ENCODE measurements at regions not wholly inside any gene's neighbourhood (a gene's known extent, or its start where the extent isn't known, plus 50 kb on each side); places are given as distances from the start of the nearest gene placed in this dataset.

DNA sequence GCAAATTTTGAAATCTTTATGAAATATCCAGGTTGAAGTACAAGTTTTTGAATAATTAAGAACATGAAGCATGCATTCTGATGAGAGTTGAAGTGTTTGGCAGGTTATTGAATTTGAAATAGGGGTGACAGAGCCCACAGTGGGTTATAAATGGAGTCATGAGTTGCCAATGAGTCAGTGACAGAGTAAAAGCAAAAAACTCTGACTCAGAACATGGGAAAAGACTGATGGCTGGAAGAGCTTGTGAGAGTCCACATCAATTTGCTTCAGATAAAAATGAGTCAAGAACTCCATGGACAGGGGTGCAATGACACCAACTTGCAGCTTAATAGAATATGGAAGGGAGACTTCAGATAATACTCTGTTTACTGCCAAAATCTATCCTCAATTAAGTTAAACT lies 105.3 kb downstream of the SLC6A15 start:
- no peak for DNase-seq

DNA sequence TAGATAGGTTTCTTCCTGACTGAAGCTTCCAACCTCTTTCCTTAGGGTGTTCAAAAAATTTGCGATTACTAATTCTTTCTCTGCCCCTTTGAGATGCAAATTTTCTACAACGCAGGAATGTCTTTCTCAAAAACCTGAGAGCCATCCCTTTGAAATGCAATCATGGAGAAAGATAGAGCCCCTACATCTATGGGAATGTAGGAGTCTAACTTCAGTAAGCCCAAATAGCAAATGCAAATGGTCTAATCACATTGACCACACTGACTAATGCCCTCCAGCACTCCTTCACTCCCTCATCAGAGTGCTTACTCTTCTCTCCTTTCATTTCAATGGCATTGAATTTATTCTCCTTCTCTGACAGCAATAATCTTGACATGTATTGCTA lies 107.1 kb downstream of the SLC6A15 start:
- DNase-seq: no peak

DNA sequence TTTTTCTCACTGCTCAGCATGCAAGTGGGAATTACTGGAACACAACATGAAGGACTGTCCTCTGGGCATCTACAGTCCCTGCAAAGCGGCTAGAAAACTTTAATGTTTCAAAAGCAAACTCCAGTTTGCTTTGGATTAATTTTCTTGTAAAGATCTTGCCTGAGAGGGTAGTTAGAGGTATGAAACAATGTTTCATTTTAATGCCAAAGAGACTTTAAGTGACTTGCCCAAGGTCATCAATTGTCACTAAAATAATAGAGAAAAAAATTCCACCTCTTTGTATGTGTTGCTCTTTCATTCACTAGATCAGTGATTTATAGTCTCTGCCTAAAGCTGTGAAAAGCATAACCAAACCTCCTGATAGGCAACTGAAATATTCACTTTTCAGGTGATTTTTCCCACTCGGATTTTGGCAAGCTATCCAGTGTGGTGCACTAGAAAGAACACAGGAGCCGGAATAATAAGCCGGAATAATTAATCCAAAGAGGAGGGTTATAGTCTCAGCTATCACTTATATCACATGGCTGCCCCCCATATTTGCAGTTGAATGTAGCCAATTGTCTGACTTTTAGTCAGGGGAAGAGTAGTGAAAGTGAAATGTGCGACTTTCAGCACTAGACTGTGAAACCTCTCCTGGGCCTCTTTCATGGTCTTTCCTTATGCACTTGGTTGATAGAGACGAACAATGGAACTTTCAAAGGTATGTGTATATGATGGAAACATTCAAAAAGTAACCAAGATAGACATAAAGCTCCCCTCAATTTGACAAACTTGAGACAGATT lies 107.7 kb downstream of the SLC6A15 start:
- no peak for DNase-seq

DNA sequence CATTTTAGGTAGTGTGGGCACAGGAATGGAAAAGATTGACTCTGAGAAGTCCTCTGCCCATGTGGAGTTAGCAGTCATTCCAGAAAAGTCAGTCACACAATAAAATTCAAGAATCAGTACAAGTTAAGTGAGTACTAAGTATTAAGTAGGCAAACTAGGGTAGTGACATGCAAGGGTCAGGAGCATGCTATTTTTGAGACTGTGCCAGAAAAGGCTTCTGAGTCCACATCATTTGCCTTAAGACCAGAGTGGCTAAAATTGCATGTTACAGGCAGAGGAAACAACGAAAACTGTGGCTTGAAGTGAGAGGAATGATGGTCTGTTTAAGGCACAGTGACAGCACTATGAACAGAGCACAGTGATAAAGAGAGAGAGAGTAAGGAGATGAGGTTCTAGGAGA lies 108.9 kb downstream of the SLC6A15 start:
- DNase-seq: no peak

DNA sequence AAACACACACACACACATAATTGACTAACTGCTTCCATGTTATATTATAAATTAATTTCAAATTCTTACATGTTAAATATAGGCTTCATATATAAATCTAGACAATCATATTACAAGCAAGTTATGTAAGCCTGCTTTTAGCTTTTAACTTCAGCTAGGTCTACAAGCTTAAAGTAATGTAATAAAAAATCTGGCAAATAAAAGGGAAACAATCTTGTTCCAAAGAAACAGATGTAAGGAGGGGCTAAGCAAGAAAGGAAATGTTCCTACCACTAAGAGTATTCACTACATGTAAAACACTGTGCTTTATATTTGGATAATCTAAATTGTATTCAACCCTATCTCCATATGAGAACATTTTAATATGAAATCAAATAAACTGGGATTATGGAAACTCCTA lies 110.4 kb downstream of the SLC6A15 start:
- DNase-seq: no peak

DNA sequence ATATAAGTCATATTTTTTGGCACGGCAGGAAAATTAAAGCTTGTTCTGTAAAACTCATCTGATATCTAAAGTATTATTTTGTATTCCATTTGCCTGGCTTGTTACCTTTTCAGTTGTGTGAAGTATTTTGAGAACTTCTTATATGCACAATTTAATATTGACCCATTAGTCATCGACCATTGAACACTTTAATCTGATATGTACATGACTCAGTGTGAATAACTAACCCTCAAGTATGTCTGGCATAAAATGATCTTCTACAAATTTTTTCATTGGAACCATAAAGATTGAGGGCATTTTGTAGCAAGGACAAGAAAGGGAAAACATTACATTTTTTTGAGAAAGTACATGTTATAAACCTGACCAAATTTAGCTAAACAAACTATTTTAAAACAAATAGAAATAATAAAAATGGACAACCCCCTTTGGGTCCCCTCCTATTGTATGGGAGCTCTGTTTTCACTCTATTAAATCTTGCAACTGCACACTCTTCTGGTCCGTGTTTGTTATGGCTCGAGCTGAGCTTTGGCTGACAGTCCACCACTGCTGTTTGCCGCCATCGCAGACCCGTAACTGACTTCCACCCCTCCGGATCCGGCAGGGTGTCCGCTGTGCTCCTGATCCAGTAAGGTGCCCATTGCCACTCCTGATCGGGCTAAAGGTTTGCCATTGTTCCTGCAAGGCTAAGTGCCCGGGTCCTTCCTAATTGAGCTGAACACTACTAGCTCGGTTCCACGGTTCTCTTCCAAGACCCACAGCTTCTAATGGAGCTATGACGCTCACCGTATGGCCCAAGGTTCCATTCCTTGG lies 118.8 kb downstream of the SLC6A15 start:
- DNase-seq: no peak

DNA sequence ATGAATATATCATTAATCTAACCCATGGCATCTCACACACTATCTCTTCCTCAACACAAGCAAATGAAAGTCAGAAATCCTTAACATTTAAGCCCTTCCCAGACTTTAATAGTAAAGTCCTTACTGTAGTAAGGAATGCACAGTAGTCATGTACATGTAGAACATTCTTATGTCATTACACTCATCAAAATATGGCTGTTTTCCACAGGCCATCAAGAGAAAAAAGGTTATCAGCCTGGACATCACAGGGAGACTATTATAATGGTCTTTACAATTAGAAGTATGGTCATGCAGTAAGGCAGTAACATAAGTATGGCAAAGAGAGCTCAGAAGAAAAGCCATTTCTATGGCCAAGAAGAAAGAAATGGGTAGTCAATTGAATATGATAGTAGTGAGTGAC lies 121.2 kb downstream of the SLC6A15 start:
- DNase-seq: no peak

DNA sequence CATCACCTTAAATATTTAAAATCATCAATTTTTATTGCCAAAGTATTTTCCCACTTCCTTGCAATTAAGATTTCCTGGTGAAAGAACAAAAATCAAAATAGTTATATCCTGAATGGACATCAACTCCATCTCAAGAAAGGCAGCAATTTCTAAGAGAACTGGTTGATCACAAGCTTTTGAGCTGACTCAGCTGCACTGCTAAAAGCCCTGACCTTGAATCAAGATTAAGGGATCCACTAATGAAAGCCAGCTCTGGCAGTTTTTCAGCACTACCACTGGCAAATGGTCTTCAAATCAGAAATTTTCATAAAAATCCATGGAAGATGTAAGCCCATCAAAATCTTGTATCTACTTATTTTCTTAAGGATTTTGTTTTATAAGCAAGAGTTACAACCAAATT lies 123.4 kb downstream of the SLC6A15 start:
- DNase-seq: no peak

DNA sequence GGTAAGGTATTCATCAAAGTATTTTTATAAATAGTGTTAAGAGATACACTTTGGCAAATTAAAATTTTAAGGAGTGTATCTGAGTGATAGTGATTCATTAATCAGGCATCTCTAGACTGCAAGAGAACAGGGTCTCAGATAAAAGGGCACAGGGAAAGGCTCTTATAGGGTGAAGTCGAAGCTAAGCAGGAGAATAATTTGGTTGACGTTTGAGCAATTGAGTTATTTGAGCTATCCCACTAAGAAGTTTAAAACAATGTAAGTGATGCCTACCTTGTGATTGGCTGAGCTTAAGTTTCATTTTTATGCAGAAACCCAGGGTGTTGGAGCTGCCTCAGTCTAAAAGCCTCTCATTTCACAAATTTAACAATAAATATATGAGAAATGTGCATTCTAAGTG lies 125.3 kb downstream of the SLC6A15 start:
- no peak for DNase-seq

DNA sequence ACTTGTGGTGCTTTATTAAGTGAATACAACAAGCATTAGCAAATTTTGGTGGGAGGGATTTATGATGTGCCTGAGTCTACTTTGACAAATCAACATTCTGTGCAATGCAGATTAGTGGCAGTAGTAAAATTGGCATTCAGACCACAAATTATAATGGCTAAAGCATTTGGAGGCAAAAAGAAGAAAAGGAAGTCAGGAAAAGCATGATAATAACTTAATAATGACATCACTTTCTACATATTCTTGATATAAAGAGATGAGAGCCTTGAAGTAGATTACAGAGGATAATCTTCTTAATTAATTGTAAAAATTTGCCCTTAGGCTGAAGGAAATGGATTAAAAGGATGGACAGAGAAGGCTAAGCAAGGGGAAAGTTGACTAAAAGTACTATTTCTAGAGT lies 126.0 kb downstream of the SLC6A15 start:
- DNase-seq: no peak

DNA sequence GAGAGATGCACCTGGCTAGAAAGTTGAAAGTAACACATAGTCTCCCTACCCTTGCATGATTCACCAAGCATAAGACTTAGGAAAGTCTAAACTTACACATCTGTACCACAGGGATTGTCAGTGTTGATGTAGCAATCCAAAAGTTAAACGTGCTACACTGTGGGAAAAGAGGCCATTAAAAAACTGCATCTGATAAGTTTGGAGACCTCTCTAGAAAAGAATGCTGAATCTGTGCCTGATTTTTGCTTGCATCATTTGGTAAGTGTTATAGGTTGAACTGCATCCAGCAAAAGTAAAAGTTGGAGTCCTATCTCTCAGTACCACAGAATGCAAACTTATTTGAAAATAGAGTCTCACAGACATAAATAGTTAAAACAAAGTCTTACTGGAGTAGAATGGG lies 126.6 kb downstream of the SLC6A15 start:
- no peak for DNase-seq

DNA sequence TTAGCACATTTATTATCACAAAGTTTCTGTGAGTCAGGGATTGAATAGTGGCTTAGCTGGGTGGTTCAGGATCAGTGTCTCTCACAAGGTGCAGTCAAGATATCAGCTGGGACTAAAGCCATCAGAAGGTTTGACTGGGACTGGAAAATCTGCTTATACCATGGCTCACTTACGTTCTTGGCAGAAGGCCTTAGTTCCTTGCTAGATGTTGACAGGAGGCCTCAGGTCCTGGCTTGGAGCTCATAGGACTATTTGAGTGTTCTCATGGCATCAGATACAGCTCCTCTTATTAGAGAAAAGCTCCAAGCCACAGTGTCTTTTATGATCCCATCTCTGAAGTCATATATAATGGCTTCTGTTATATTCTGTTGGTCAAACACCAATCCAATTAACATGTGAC lies 127.3 kb downstream of the SLC6A15 start:
- no peak for DNase-seq

DNA sequence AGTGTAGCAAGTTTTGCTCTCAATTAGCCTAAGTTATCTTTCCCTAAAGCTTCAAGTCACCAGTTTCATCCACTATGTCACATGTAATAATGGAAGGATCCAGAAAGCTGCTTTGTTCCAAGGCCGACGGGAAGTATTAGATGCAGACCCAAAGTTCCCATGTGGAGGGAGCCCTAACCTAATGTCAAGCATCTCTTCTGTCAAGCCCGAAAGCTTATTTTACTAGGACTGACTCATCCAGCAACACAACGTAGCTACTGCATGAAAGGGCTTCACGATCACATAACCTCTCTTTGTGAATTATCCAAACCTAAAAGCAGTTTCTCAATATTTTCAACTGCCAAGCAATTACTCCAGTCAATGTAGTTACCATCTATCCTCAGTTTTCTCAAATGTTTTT lies 133.4 kb downstream of the SLC6A15 start:
- DNase-seq: no peak

DNA sequence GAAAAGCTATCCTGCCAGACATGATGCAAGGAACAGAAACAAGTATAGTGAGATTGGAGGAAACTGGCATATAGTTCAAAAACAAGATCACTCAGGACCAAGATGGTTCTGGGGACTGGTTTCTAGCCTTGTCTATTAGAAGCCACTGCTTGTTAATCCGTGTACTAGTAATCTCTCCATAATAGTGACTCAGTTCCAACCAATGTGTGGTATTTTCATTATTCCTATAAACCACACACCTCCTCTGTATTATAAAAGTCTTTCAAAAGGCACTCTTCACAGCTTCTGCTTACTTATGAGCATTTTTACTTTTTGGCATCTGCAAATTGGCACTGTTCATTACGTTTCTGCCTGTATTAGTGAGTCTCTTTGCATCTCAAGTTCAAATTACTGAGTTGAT lies 140.3 kb downstream of the SLC6A15 start:
- DNase-seq: no peak

DNA sequence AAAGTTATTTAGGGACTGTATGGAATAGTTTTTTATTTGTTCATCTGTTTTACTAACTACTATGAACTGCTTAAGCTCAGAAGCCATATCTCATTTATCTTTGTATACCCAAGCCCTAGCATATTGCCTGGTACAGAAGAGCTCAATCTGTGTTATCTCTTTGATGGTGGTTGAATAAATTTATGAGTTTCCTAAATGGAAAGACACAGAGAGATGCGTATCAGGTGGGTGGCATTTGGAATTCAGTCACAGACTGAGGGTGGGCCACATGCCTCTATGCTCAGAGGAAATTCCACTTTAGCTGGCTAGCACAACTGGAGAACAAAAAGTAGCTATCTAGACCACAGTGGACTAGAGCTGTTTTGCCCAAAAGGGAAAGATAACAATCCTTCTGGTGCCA lies 145.5 kb downstream of the SLC6A15 start:
- DNase-seq: no peak

DNA sequence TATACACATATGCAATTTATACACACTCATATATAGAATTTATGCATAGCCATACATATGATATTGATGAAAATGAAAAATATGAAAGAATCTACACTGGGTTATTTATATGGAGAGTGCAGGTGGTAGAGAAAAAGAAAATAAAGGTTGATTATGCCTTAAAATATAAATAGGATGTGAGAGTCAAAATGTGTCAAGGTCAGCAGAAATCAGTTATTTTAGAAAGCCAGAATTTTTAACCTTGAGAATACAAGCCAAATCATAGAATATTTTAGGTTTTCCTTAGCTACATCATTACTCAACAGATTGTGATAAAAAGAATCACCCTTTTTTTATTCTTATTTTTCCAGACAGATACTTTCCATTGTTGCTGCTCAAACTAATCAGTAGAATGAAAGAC lies 146.2 kb downstream of the SLC6A15 start:
- DNase-seq: no peak

DNA sequence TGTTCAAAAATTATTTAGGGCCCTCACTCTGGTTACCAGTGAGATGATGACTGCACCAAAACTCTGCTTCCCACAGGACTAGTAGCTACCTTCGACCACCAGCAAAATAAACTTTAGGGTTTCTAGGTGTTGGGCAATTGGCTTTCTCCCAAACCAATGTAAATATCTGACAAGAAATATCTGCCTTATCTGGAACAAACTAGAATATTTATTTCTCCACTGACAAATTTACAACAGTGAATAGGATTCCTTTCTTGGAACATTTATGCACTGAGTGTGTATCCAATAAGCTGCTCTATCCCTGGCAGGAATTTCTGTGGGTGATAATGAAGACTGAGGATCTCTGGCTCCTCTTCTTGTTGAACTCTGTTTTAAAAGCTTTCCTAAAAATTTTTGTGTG lies 148.6 kb downstream of the SLC6A15 start:
- DNase-seq: no peak

DNA sequence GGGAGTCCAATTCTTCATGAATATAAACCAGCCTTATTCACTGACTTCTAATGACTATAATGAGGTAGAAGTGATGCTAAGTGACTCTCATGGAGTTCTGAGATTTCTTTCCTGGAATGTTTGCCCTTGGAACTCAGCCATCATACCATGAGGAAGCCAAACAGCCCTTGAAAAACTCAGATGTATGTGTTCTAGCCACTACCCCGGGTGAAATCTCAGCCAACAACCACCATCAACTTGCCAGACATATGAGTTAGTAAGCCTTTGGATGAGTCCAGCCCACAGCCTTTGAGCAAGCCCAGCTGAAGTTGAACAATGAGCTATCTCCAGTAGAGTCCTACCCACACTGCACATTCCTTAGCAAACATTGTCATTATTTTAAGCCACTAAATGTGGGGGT lies 149.5 kb downstream of the SLC6A15 start:
- DNase-seq: no peak

DNA sequence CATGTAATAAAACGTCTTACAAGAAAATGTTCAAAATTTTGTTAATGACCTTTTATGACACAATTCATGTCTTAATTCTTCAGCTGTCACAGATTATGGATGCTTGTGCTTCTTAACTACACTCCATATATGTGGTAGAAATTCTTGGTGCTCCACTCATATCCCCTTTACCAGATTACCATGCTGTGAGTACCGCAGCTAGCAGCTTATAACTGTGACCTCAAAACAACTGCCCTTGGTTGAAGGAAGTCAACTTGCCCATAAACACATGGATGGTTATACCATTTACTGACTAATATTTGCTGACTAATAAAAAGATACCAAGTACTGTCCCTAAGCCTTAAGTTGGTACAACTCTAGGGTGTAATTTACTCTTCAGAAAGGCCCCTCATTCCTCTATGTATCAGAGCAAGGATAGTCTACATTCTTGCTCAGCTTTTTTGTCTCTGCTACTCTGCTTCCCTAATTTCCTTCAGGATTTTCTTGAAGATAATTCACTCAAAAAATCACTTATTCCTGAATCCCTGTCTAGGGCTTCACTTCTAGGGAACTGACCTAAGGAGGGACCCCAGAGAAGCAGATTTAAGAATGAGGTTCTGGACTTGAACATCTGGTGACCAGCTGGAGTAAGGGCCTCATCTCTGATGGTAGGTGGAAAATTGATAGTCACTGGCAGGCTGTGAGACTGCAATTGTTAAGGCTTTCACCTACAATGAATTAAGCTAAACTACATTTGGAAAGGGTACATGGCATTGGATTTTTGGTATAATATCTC lies 152.3 kb downstream of the SLC6A15 start:
- no peak for DNase-seq

DNA sequence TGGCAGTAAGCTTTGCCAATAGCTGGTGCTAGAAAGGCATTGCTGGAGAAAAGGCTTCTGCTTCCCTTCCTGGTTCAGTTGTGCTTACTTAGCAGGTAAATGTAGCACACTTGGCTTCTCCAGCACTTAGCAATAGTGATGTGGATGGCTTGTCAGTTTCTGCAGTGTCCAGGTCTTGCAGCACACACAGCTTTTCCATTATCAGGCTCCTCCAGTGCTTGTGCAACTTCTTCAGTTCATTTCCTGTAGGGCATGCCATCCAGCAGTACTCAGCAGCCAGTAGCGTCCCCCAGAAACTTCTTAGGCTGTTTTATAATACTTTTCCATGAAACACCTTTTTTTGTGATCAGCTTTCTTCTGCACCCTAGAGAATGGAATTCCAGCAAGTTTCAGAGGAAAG lies 154.6 kb downstream of the SLC6A15 start:
- no peak for DNase-seq

DNA sequence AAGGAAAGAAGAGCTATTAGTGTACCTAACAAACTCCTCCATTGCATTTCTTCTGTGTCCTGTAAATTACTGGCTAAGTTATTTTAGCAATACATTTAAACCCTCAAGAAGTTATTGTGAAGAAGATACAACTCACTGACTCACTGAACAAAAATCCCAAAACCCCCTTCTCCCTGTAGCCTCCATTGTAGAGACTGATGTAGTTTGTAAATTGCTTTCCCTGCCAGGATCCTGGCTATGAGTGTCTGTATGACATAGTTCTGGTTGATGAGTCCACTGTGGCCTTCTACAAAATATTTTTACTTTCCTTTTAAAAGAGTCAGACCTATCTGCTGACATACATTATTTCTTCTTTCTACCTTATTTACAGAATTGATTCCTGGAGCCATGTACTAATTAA lies 155.6 kb downstream of the SLC6A15 start:
- DNase-seq: no peak

DNA sequence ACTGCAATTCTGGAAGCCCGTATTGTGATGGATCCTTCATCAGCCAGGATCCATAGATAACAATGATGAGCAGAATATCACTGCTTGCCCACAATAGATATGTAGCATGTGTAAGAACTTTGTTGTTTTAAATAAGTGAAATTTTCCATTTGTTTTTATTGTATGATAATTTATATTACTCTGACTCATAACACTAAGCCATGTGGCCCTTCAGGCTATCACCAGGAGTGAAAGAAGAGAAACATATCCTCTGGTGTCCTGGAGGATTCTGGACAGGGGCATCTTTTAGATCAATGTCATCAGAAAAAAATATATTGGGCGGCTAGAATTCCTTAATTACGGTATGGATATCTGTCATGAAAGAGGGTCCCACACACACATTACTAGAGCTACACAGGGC lies 167.5 kb downstream of the SLC6A15 start:
- no peak for DNase-seq

DNA sequence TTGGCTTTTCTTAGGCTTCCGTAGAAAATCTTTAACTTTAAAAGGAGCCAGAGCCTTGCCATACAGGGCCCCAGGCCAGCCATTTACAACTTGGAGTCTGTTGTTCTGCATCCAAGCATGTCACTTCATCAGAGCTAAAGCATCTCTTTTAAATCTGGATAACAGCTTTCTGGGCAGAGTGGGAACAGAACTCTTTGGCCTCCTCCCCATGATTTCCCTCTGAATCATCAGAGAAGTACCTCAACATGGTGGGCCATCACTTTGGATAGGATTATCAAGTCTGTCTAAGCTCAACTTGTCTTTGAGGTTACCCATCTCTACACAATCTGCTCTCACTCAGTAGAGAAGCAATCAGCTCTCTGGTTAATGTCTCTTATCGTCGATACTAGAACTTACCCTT lies 170.9 kb downstream of the SLC6A15 start:
- no peak for DNase-seq

DNA sequence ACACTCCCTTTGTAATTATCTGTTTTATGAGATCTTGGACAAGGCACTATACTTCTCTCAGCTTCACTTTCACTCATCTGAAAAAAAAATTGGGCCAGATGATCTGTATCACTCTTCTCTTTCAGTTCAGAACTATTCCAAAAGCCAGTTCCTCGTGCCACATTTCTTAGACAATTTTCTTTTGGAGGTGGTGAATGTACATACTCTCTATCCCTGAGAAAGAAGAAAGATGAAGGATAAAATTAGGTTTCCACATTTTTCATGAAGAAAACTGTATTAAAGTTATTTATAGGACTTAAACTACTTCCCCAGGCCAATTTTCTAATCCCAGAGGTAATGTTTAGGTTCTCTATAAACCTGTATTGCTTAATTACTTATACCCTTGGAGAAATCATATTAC lies 171.6 kb downstream of the SLC6A15 start:
- no peak for DNase-seq
